ENCODE measurements at regions not wholly inside any gene's neighbourhood (a gene's known extent, or its start where the extent isn't known, plus 50 kb on each side); places are given as distances from the start of the nearest gene placed in this dataset.

GRCh38 chr6:144466716-144467115, 181.6 kb downstream of the UTRN start:
- no peak for TF ChIP-seq SIN3A (conservative IDR thresholded peaks at IDR 0.05 in 1 of 2, IDR thresholded peaks at IDR 0.05 in 1 of 2; ENCODE audit: low read depth in 1 of 2, low read length in 2 of 2)
- TF ChIP-seq CTCF (IDR thresholded peaks at IDR 0.05; ENCODE audit: control extremely low read depth in 1 of 3, insufficient read depth in 1 of 3, low read depth in 1 of 3, low read length in 3 of 3): no peak
- no peak for TF ChIP-seq ZNF274 (IDR thresholded peaks at IDR 0.05; ENCODE audit: borderline replicate concordance, extremely low read depth, low read length)

All from H1 (cell line).